HT-29 (cell line): ENCODE measurements at regions not wholly inside any gene's neighbourhood (a gene's known extent, or its start where the extent isn't known, plus 50 kb on each side); places are given as distances from the start of the nearest gene placed in this dataset.

ENCODE experiments used
- DNase-seq: peaks from one replicate; pipeline ENCODE4 v3.0.0-alpha.2; 2015; ENCODE audit warnings: low spot score

- DNase-seq, result no peak
These were observed 405.4 kb downstream of the ZSWIM6 start for GRCh38 chr5:61737301-61737963.

- no peak for DNase-seq
These were observed 405.9 kb downstream of the ZSWIM6 start for GRCh38 chr5:61737964-61738340.

DNA sequence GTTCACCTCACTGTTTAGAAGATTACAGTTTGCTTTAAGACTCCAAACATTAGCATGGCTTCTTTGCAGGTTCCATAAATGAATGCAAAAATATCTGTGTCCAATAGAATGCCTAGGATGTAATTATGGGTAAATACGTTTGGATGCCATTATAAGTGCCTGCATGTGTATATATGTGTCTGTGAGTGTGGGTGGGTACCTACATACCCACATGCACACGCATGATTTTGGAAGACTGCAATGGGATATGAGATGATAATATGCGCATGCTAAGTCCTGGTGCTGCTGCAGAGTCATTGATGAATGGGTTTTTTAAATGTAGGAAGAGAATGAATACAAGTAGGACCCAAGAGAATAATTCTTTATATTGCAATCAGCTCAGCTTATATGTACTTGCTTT is 406.4 kb downstream of the ZSWIM6 start:
- no peak for DNase-seq

- peak; percentile 35 for DNase-seq
These were observed 412.9 kb downstream of the ZSWIM6 start for GRCh38 chr5:61744690-61745619.

DNA sequence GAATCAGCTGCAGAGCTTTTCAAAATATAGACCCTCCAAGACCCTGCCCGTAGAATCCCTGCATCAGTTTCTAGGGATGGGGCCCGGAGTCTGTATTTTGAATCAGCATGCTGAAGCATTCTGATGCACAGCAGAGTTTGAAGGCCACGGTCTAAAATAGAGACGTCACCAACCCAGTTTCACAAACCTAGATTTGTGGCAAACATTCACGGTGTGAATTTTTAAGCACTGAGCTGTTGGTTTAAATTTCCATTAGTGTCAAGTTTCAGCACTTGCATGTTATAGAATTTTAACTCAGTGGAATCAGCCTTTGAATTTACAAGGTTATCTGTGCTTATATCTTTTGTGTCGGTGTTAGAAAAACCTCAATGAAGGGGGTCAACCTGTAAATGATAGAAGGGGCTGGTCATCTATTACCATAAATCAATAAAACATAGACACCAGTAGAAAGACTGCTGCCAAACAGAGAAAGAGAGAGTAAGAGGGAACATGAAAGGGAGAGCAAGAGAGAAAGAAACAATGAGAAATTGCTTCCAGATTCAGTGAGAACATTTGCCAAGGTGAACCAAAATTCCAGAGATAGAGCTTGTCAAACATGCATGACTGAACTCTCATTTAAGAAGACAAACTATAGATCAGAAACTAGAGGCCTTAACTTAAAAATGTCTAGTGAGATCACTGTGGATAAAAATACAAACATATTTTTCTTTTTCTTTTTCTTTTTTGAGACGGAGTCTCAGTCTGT is 414.9 kb downstream of the ZSWIM6 start:
- DNase-seq, result no peak

DNA sequence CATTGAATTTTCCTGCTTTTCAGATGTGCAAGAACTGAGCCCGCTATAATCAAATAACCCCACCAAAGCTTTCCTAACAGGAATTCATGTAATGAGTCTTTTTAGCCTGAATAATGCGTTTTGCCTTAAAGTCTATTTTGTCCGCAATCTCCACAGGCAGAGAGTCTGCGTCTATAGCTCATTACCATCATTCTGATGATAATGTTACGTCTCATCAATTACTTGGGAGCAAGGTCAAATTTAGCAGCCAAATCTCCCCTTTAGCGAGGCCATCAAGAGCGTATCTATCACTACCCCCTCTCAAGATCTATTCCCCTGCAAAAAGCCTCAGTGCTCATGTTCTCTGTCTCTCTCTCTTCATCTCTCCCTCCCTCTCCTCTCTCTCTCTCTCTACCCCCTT is 416.1 kb downstream of the ZSWIM6 start:
- no peak for DNase-seq

DNA sequence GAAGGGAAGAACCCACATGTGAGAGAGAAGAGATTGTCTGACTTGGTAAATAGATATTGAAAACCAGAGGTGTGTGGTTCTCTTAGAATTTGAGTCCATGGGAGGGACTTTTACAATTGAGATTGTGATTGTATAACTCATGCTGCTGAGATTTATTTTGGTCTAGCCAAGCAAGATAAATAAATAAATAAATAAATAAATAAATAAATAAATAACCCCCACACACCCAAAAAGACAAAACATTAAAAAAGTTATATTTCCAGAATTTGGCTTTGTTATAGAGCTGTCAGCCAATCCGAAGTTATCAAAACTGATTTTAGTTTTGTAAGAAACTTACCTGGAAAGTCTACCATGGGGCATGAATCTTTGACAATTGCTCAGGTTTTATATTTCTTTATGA is 416.6 kb downstream of the ZSWIM6 start:
- DNase-seq, result no peak

- DNase-seq, result no peak
These were observed 420.5 kb downstream of the ZSWIM6 start for GRCh38 chr5:61752588-61752987.

- DNase-seq, result no peak
These were observed 422.7 kb downstream of the ZSWIM6 start for GRCh38 chr5:61754792-61755191.

DNA sequence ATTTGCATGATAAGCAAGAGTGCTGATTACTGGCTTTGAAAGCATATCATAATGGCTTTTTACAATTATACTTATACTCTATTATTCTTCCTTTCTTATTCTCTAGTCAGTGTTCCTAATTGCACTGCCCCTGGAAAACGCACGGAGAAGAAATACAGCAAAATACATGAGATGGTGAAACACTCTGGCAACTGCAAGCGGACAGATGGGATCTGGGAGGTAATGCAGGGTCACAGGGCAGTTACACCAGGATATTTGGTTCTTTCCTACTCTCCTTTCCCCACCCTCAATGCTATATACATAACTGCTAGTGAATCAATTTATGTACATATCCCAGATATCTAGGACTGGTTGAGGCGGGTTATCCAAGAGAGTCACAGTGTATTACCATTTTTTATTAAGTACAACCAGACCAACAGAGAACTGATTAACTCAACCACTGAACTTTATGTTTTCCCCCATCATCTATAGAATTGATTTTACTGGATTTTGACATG is 423.7 kb downstream of the ZSWIM6 start:
- DNase-seq, result no peak

DNA sequence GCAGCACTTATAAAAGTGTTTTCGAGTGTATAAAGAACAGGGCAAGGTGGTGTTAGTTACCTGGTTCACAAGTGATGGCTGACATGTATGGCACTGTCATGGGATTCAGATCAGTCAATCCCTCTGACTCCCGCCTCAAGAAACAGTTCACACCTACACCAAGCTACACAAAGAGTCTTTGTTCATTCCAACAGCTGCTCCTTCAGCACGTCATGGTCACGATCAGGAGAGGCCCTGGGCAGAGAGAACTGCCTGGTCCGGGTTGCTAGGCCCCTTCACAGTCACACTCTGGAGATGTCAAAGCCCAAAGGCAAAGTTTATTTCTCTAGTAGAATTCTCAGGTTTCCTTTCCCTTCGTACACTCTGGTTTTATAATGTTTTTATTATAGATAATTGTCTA is 426.7 kb downstream of the ZSWIM6 start:
- DNase-seq, result no peak

- no peak for DNase-seq
These were observed 433.4 kb downstream of the ZSWIM6 start for GRCh38 chr5:61765471-61765870.

DNA sequence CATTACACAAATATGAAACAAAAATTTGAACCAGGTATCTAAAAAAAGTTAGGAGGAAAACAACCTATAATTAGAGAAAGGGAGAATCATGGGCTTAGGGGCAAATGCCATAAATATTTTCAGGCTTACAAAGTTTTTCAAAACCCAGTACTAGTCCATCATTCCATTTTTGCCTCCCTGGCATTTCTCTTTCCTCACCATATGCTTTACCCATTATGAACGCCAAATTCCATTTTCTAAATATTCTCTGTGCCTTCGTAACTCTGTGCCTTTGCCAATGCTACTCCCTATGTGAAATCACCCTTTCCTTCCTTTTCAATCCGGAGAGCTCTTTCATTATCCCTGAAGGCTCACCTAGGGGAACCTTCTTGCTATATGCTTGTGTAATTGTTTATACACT is 434.1 kb downstream of the ZSWIM6 start:
- DNase-seq, result no peak

GRCh38 chr5:61767231-61768080 is 435.4 kb downstream of the ZSWIM6 start:
- DNase-seq, result no peak

DNA sequence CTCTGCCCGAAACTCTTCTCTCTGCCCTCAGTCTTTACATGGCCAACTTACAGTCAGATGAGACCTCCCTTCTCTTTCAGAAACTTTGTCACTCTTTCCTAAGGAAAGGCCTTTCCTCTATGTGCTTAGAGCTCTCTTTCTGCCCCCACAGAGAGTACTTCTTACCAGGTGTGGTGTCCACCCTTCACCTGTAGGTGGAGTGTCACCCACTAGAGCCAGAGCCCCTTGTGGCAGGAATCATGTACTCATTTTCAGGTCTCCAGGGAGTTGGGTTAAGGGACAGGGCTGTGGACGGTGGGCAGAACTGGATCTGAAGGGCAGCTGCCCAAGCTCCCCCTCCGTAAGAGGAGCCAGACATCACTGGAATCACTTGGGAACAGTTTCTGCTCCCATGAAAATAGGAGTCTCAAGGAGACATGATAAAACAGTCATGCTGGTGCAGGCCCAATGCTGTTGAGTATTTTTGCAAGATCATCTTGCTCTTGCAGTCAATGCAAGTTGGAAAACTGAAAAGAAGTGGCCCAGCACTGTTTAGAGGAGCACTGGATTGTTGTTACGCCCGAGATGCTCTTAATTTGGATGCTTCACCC is 436.7 kb downstream of the ZSWIM6 start:
- DNase-seq, result peak; percentile 77

GRCh38 chr5:61771062-61771461 is 439.0 kb downstream of the ZSWIM6 start:
- DNase-seq, result no peak

DNA sequence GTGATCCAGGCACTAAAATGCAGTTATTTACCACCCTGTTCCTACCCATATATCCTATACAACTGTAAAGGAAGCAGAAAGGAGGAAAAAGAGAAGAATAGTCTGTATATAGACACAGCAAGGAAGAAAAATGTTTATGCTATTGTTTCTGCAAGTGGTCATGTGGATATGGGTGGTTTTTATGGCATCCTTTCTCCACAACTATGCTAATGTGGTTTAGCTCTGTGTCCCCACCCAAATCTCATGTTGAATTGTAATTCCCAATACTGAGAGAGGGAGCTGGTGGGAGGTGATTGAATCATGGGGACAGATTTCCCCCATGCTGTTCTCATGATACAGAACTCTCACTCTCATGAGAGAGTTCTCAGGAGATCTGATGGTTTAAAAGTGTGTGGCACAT is 439.8 kb downstream of the ZSWIM6 start:
- no peak for DNase-seq

DNA sequence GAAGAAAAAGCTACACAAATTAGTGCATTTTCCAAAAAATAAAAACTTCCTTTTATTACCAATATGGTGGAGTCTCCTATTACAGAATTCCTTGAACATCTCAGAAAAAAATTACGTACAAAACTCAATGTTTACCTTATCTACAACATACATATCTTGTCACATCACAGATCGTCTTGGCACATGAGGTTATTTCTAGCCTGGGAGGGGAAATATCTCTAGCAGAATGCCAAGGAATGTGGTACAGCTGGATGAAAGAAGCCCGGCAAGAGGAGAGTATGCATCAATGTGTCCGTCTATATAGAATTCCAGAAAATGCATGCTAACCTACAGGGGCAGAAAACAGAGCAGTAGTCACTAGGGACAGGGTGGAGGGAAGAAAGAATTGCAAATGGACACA is 443.8 kb downstream of the ZSWIM6 start:
- no peak for DNase-seq

DNA sequence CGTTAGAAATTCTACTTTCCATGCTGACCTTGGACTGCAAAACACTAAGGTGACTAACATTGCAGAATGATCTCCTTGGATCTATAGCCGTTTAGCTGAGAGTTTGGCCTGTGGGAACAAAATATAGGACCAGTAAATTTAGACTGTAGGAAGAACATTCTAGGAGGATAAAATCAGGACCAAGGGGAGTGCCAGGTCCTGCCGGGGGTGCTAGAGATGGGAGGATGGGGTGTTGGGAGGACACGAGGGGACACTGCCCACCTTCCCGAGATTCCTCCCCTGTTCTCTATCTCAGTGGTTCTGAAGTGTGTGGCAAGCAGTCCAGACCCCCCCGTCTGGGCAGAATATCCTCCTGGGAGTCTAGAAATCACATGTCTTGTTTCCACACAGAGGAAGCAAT is 445.2 kb downstream of the ZSWIM6 start:
- DNase-seq, result no peak

DNA sequence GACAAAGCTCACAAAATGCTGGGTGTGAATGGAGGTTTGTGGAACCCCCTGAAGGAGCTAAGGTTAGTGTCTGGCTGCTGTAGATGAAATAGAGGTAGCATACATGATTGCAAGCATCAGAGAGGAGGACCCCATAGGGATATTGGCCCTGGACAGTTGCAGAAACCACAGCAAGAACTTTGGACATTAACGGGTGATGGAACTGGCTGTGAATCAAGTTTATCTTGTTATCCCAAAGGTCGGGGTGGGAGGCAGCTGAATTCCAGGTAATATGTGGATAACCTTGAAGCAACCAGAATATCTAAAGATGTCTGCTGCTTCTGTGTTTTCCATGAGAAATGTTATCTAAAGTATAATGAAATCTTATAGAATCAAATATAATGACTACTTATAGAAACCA is 447.7 kb downstream of the ZSWIM6 start:
- no peak for DNase-seq

DNA sequence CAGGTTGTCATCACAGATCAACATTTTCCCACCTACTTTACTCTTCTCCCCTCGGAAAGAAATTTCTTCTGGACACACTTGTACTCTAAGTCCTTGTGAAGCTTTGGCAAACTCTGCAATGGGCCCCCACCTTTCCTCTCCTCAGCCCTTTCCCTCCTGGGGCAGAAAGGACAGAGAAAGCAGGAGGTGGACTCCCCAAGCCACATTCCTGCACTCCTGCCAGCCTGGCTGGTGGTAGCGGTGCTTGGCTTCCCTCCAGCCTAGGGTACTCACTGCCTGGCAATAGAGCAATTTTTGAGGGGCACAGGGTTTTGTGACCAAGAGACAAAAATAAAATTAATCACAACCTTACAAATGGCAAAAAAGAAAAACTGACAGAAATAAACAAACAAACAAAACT is 451.4 kb downstream of the ZSWIM6 start:
- no peak for DNase-seq
